Duodenal mucosa (tissue), 2 donors: ENCODE measurements at regions not wholly inside any gene's neighbourhood (a gene's known extent, or its start where the extent isn't known, plus 50 kb on each side); places are given as distances from the start of the nearest gene placed in this dataset.
"Not testable (repeated sequence)": the region's sequence is repeated elsewhere in the genome, so short reads cannot be mapped to it uniquely, and the experiment has no call there.

Source experiments
- H3K27ac ChIP-seq: one replicate; pipeline ENCODE4 v1.7.0; 2013; ENCODE audit warnings: low read depth, low read length
- H3K27me3 ChIP-seq, 2 donors: one replicate each; pipeline ENCODE4 v1.7.0; 2013; ENCODE audit warnings: low read length in 2 of 2, control low read depth in 1 of 2; ENCODE audit not compliant: insufficient read depth in 2 of 2, control insufficient read depth in 1 of 2
- H3K36me3 ChIP-seq, 2 donors: one replicate each; pipeline ENCODE4 v1.7.0; 2013; ENCODE audit warnings: low read length in 2 of 2, control low read depth in 1 of 2; ENCODE audit not compliant: insufficient read depth in 2 of 2, control insufficient read depth in 1 of 2
- H3K4me1 ChIP-seq, 2 donors: one replicate each; pipeline ENCODE4 v1.7.0; 2013; ENCODE audit warnings: low read length in 2 of 2, control low read depth in 1 of 2; ENCODE audit not compliant: insufficient read depth in 2 of 2, control insufficient read depth in 1 of 2
- H3K4me3 ChIP-seq, 2 donors: one replicate each; pipeline ENCODE4 v1.7.0; 2013; ENCODE audit warnings: low read length in 2 of 2, low read depth in 1 of 2
- H3K9ac ChIP-seq, 2 donors: one replicate each; pipeline ENCODE4 v1.7.0; 2013; ENCODE audit warnings: low read length in 2 of 2, low read depth in 1 of 2
- H3K9me3 ChIP-seq, 2 donors: one replicate each; pipeline ENCODE4 v1.7.0; 2013; ENCODE audit warnings: low read length in 2 of 2, control low read depth in 1 of 2; ENCODE audit not compliant: control insufficient read depth in 1 of 2

GRCh38 chr21:6363591-6363990, 4157.8 kb upstream of the TPTE start:
- H3K4me1 ChIP-seq, H3K36me3 ChIP-seq, H3K9ac ChIP-seq, H3K27me3 ChIP-seq, H3K27ac ChIP-seq, H3K9me3 ChIP-seq, H3K4me3 ChIP-seq: not testable (repeated sequence)

- H3K4me1 ChIP-seq, H3K4me3 ChIP-seq, H3K27me3 ChIP-seq, H3K36me3 ChIP-seq, H3K9me3 ChIP-seq: not testable (repeated sequence)
- peak overlapping the region in 1 of 2 donors; percentile 9 for H3K9ac ChIP-seq
- H3K27ac ChIP-seq = peak overlapping the region; percentile 20
These were observed 4152.6 kb upstream of the TPTE start for GRCh38 chr21:6368824-6369223.

- peak overlapping the region in 1 of 2 donors; percentile 43 for H3K4me3 ChIP-seq
- H3K4me1 ChIP-seq, H3K27ac ChIP-seq, H3K36me3 ChIP-seq, H3K9ac ChIP-seq, H3K9me3 ChIP-seq, H3K27me3 ChIP-seq: not testable (repeated sequence)
These were observed 4148.1 kb upstream of the TPTE start for GRCh38 chr21:6373253-6373652.

- H3K27ac ChIP-seq, H3K9ac ChIP-seq, H3K4me3 ChIP-seq, H3K4me1 ChIP-seq, H3K9me3 ChIP-seq, H3K27me3 ChIP-seq, H3K36me3 ChIP-seq: not testable (repeated sequence)
These were observed 4147.2 kb upstream of the TPTE start for GRCh38 chr21:6374232-6374631.

GRCh38 chr21:6374926-6375325, 4146.5 kb upstream of the TPTE start:
- H3K27ac ChIP-seq, H3K36me3 ChIP-seq, H3K4me1 ChIP-seq, H3K9ac ChIP-seq, H3K4me3 ChIP-seq, H3K27me3 ChIP-seq, H3K9me3 ChIP-seq: not testable (repeated sequence)

- H3K9me3 ChIP-seq, H3K9ac ChIP-seq, H3K36me3 ChIP-seq, H3K4me1 ChIP-seq, H3K4me3 ChIP-seq, H3K27ac ChIP-seq, H3K27me3 ChIP-seq: not testable (repeated sequence)
These were observed 4145.6 kb upstream of the TPTE start for GRCh38 chr21:6375776-6376175.

- H3K4me1 ChIP-seq, H3K27ac ChIP-seq, H3K9ac ChIP-seq, H3K36me3 ChIP-seq, H3K27me3 ChIP-seq, H3K4me3 ChIP-seq, H3K9me3 ChIP-seq: not testable (repeated sequence)
These were observed 4144.9 kb upstream of the TPTE start for GRCh38 chr21:6376321-6377070.
